ENCODE measurements at regions not wholly inside any gene's neighbourhood (a gene's known extent, or its start where the extent isn't known, plus 50 kb on each side); places are given as distances from the start of the nearest gene placed in this dataset.

DNA sequence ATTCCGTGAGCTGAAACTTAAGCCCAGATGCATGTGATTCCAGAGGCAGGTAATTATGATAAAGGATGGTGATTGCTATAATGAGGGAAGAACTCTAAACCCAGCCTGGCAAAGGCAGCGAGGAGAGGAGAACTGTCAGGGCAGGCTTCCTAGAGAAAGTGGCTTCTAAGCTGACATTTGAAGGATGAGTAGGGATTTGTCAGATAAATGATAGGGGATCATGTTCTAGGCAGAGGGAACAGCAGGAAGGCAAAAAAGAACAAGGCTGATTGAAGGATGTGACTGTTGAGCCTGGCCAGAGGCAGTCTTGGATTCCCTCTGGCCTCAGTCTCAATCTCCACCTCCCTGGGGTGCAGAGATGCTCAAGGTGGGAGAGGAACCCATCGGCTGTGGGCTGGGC, 146.4 kb upstream of the POU3F1 start:
- Histone ChIP-seq H3K27ac (replicated peaks) (no peak overlapping the region), H3K27me3 (ENCODE audit: insufficient read depth, poor library complexity, severe bottlenecking) (peaks cover 3% of the 10 kb centered on the region), H3K4me3 (replicated peaks; ENCODE audit: insufficient read depth, low read length) (no peak overlapping the region)
- TF ChIP-seq, protein P1, sequence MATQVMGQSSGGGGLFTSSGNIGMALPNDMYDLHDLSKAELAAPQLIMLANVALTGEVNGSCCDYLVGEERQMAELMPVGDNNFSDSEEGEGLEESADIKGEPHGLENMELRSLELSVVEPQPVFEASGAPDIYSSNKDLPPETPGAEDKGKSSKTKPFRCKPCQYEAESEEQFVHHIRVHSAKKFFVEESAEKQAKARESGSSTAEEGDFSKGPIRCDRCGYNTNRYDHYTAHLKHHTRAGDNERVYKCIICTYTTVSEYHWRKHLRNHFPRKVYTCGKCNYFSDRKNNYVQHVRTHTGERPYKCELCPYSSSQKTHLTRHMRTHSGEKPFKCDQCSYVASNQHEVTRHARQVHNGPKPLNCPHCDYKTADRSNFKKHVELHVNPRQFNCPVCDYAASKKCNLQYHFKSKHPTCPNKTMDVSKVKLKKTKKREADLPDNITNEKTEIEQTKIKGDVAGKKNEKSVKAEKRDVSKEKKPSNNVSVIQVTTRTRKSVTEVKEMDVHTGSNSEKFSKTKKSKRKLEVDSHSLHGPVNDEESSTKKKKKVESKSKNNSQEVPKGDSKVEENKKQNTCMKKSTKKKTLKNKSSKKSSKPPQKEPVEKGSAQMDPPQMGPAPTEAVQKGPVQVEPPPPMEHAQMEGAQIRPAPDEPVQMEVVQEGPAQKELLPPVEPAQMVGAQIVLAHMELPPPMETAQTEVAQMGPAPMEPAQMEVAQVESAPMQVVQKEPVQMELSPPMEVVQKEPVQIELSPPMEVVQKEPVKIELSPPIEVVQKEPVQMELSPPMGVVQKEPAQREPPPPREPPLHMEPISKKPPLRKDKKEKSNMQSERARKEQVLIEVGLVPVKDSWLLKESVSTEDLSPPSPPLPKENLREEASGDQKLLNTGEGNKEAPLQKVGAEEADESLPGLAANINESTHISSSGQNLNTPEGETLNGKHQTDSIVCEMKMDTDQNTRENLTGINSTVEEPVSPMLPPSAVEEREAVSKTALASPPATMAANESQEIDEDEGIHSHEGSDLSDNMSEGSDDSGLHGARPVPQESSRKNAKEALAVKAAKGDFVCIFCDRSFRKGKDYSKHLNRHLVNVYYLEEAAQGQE (IDR thresholded peaks at IDR 0.05; ENCODE audit: insufficient replicate concordance, low read depth) = no peak
- TF ChIP-seq POLR2AphosphoS5 (IDR thresholded peaks at IDR 0.05; ENCODE audit: low read depth) (no peak), GABPA (IDR thresholded peaks at IDR 0.05; ENCODE audit: low read depth) (no peak), SPI1 (IDR thresholded peaks at IDR 0.05; ENCODE audit: borderline replicate concordance, low read depth) (no peak)
- TF ChIP-seq, protein P2, sequence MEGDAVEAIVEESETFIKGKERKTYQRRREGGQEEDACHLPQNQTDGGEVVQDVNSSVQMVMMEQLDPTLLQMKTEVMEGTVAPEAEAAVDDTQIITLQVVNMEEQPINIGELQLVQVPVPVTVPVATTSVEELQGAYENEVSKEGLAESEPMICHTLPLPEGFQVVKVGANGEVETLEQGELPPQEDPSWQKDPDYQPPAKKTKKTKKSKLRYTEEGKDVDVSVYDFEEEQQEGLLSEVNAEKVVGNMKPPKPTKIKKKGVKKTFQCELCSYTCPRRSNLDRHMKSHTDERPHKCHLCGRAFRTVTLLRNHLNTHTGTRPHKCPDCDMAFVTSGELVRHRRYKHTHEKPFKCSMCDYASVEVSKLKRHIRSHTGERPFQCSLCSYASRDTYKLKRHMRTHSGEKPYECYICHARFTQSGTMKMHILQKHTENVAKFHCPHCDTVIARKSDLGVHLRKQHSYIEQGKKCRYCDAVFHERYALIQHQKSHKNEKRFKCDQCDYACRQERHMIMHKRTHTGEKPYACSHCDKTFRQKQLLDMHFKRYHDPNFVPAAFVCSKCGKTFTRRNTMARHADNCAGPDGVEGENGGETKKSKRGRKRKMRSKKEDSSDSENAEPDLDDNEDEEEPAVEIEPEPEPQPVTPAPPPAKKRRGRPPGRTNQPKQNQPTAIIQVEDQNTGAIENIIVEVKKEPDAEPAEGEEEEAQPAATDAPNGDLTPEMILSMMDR (IDR thresholded peaks at IDR 0.05; ENCODE audit: insufficient read depth, low read length) = no peak
- no peak for DNase-seq (ENCODE audit: low read depth in 1 of 2, low spot score in 1 of 2)

DNA sequence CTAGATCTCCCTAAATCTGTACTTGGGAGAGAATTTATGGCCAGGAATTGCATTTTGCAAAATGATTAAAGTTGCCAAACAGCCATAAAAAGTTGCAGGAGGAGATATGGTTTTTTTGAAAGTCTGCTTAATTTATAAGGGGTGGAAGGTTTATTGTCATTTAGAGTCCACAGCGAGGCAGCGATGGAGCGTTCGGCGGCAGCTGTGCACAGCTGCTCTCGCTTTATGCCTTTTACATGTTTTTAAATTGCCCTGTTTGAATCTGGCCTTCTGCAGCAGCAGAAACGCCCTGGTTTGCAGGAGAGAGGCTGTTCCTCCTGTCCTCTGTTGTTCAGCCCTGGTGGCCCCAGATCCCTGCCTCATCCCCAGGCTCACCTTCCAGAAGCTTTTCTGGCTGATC, 144.9 kb upstream of the POU3F1 start:
- no peak for DNase-seq (ENCODE audit: low read depth in 1 of 2, low spot score in 1 of 2)
- Histone ChIP-seq H3K4me3 (replicated peaks; ENCODE audit: insufficient read depth, low read length) (no peak overlapping the region), H3K27ac (replicated peaks) (no peak overlapping the region), H3K27me3 (ENCODE audit: insufficient read depth, poor library complexity, severe bottlenecking) (peaks cover 3% of the 10 kb centered on the region)
- TF ChIP-seq, protein P1 (IDR thresholded peaks at IDR 0.05; ENCODE audit: insufficient replicate concordance, low read depth) = no peak
- TF ChIP-seq GABPA (IDR thresholded peaks at IDR 0.05; ENCODE audit: low read depth) (no peak), SPI1 (IDR thresholded peaks at IDR 0.05; ENCODE audit: borderline replicate concordance, low read depth) (no peak), POLR2AphosphoS5 (IDR thresholded peaks at IDR 0.05; ENCODE audit: low read depth) (no peak)
- TF ChIP-seq, protein P2 (IDR thresholded peaks at IDR 0.05; ENCODE audit: insufficient read depth, low read length) = no peak

DNA sequence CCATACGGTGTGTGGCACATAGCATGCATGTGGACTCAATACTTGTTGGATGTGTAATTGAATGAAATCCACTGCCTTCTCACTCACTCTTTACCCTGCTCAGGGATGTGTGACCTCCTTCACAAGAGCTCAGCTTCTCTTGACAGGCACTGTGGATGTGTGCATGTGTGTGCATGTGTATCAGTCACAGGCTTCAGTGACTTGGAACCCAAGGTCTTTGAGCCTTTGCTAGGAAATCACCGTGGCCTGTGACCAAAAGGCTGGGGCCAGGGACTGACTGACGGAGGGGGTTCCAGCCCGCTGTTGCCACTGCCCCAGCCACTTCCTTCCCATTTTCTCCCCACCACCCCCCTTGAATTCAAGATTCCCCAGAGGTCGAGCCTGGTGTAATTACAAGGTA, 144.4 kb upstream of the POU3F1 start:
- peaks cover 3% of the 10 kb centered on the region for H3K27me3 ChIP-seq (ENCODE audit: insufficient read depth, poor library complexity, severe bottlenecking)
- H3K27ac ChIP-seq (replicated peaks) = no peak overlapping the region
- no peak for TF ChIP-seq SPI1 (IDR thresholded peaks at IDR 0.05; ENCODE audit: borderline replicate concordance, low read depth)
- TF ChIP-seq, protein P2 (IDR thresholded peaks at IDR 0.05; ENCODE audit: insufficient read depth, low read length) = no peak
- no peak for TF ChIP-seq POLR2AphosphoS5 (IDR thresholded peaks at IDR 0.05; ENCODE audit: low read depth)
- TF ChIP-seq, protein P1 (IDR thresholded peaks at IDR 0.05; ENCODE audit: insufficient replicate concordance, low read depth) = no peak
- TF ChIP-seq GABPA (IDR thresholded peaks at IDR 0.05; ENCODE audit: low read depth) = no peak
- no peak overlapping the region for H3K4me3 ChIP-seq (replicated peaks; ENCODE audit: insufficient read depth, low read length)
- DNase-seq (ENCODE audit: low read depth in 1 of 2, low spot score in 1 of 2) = no peak

All from HL-60 (cell line).